Left ventricle myocardium inferior (tissue), 1 donor: ENCODE measurements at regions not wholly inside any gene's neighbourhood (a gene's known extent, or its start where the extent isn't known, plus 50 kb on each side); places are given as distances from the start of the nearest gene placed in this dataset.

Experiments used
- DNase-seq: peaks from one replicate; pipeline ENCODE4 v3.0.0-alpha.2; 2020
- H3K27ac ChIP-seq: fragments of 200-600 bp; replicated peaks from 2 replicates; pipeline ENCODE4 v1.8.0; 2021
- H3K27me3 ChIP-seq: fragments of 200-600 bp; 2 replicates; pipeline ENCODE4 v1.8.0; 2021; ENCODE audit warnings: low read depth
- H3K36me3 ChIP-seq: fragments of 200-600 bp; 2 replicates; pipeline ENCODE4 v1.8.0; 2021
- H3K4me1 ChIP-seq: fragments of 200-600 bp; 2 replicates; pipeline ENCODE4 v1.8.0; 2021
- H3K4me3 ChIP-seq: fragments of 200-600 bp; 2 replicates; pipeline ENCODE4 v1.8.0; 2021; ENCODE audit warnings: mild to moderate bottlenecking, moderate library complexity
- H3K9me3 ChIP-seq: fragments of 200-600 bp; replicated peaks from 2 replicates; pipeline ENCODE4 v1.8.0; 2021
- CTCF ChIP-seq: fragments of 200-600 bp; IDR thresholded peaks from 2 replicates; pipeline ENCODE4 v1.8.0; 2021; ENCODE audit warnings: antibody characterized with exemption, mild to moderate bottlenecking, borderline replicate concordance
- intact Hi-C: fragments of 100-400 bp; cut with micrococcal nuclease; formaldehyde crosslinking; loops from one replicate; pipeline ENCODE4 v1.11.0; 2022
- donor health status: DM: no; HTN: yes; CAD: no; lungs with severe emphysema.

- Histone ChIP-seq H3K27ac (no peak overlapping the region), H3K4me3 (no peak overlapping the region), H3K4me1 (no peaks in the 10 kb centered on the region), H3K27me3 (peaks cover 82% of the 10 kb centered on the region), H3K36me3 (no peaks in the 10 kb centered on the region), H3K9me3 (no peaks in the 10 kb centered on the region)
- DNase-seq, result no peak
- TF ChIP-seq CTCF, result no peak
- intact Hi-C loops, result no loop called here
Measured at GRCh38 chr10:130875897-130876472, 435.5 kb downstream of the TCERG1L start.

DNA sequence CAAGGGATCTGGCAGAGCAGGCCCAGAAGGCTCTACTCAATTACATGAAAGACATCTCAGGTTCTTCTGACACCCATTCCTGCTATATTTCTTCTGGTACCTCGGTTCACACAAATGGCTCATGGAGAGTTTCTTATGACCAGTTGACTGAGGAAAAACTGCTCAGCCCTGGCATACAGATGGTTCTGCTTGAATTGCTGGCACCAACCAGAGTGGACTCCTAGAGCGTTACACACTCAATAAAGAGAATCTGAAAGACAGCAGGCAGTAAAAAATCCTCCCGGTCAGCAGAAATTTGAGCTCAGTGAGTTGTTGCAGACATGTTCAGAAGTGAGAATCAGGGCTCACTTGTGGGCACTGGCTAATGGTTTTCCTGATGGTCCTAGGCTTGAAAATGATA lies 434.4 kb downstream of the TCERG1L start:
- no peak for TF ChIP-seq CTCF
- Histone ChIP-seq H3K27me3 (peaks cover 80% of the 10 kb centered on the region), H3K9me3 (no peaks in the 10 kb centered on the region), H3K36me3 (no peaks in the 10 kb centered on the region), H3K4me1 (no peaks in the 10 kb centered on the region), H3K27ac (no peak overlapping the region), H3K4me3 (no peak overlapping the region)
- no peak for DNase-seq
- intact Hi-C loops, result no loop called here

- no peak for TF ChIP-seq CTCF
- Histone ChIP-seq H3K36me3 (no peaks in the 10 kb centered on the region), H3K27me3 (peaks cover 71% of the 10 kb centered on the region), H3K4me1 (no peaks in the 10 kb centered on the region), H3K27ac (no peak overlapping the region), H3K9me3 (no peaks in the 10 kb centered on the region), H3K4me3 (no peak overlapping the region)
- no peak for DNase-seq
- intact Hi-C loops, result no loop called here
Measured at GRCh38 chr10:130878131-130878530, 433.4 kb downstream of the TCERG1L start.

DNA sequence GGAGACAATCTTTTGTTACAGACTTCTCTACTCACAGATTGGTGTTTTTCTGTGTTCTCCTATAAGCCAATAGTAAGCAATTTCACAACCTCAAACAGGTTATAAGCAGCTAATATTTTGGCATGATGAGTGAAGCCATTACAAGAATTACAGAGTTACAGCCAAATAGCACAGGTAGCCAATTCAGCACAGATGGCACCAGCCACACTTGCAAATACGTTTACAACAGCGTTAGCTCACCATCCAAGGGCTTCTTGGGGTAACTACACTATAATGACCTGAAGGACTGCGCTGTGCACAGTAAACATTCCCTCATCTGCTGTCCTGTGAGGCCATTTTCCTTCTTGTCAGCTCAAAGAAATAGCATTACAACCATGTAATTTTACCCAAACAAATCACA lies 428.6 kb downstream of the TCERG1L start:
- intact Hi-C loops, result no loop called here
- H3K4me1 ChIP-seq, result no peaks in the 10 kb centered on the region
- H3K27ac ChIP-seq, result no peak overlapping the region
- no peaks in the 10 kb centered on the region for H3K9me3 ChIP-seq
- peaks cover 80% of the 10 kb centered on the region for H3K27me3 ChIP-seq
- DNase-seq, result no peak
- no peak for TF ChIP-seq CTCF
- H3K36me3 ChIP-seq, result no peaks in the 10 kb centered on the region
- no peak overlapping the region for H3K4me3 ChIP-seq

GRCh38 chr10:130884456-130884855 lies 427.1 kb downstream of the TCERG1L start:
- H3K27ac ChIP-seq, result no peak overlapping the region
- H3K4me3 ChIP-seq, result no peak overlapping the region
- intact Hi-C loops, result no loop called here
- no peak for TF ChIP-seq CTCF
- no peaks in the 10 kb centered on the region for H3K4me1 ChIP-seq
- no peak for DNase-seq
- H3K27me3 ChIP-seq, result peaks cover 69% of the 10 kb centered on the region
- H3K9me3 ChIP-seq, result no peaks in the 10 kb centered on the region
- H3K36me3 ChIP-seq, result no peaks in the 10 kb centered on the region
